Vagina (tissue), 2 donors: ENCODE measurements at regions not wholly inside any gene's neighbourhood (a gene's known extent, or its start where the extent isn't known, plus 50 kb on each side); places are given as distances from the start of the nearest gene placed in this dataset.

Source experiments
- DNase-seq, 2 donors: peaks; one replicate each; pipeline ENCODE4 v3.0.0-alpha.2; 2017; ENCODE audit errors: extremely low spot score in 2 of 2
- H3K27ac ChIP-seq: fragments of 200-600 bp; sonication (generic); one replicate; pipeline ENCODE4 v1.5.1; 2019
- H3K27me3 ChIP-seq: fragments of 200-600 bp; sonication (generic); one replicate; pipeline ENCODE4 v1.5.1; 2019
- H3K36me3 ChIP-seq, 2 donors: fragments of 200-600 bp; sonication (generic); one replicate each; pipeline ENCODE4 v1.5.1; 2017 to 2019
- H3K4me1 ChIP-seq: fragments of 200-600 bp; sonication (generic); one replicate; pipeline ENCODE4 v1.5.1; 2019
- H3K4me3 ChIP-seq, 2 donors: fragments of 200-600 bp; sonication (generic); 1 replicate in 1 of 2; 2 replicates in 1 of 2; pipeline ENCODE4 v1.5.1; 2016 to 2019
- H3K9me3 ChIP-seq: fragments of 200-600 bp; sonication (generic); one replicate; pipeline ENCODE4 v1.5.1; 2019
- CTCF ChIP-seq, 3 experiments: fragments of 450-650 bp in 2 of 3; fragments of 200-600 bp in 1 of 3; sonication (generic) in 1 of 3; IDR thresholded peaks; one replicate each; pipeline ENCODE4 v1.5.1; 2017 to 2019; ENCODE audit warnings: antibody characterized with exemption in 3 of 3, mild to moderate bottlenecking in 2 of 3, moderate library complexity in 2 of 3
- POLR2A ChIP-seq, 2 donors: fragments of 450-650 bp; IDR thresholded peaks; one replicate each; pipeline ENCODE4 v1.6.1; 2017; ENCODE audit warnings: antibody characterized with exemption in 2 of 2, mild to moderate bottlenecking in 2 of 2, moderate library complexity in 2 of 2
- POLR2AphosphoS5 ChIP-seq, 2 donors: sonication (generic); formaldehyde crosslinking; IDR thresholded peaks; one replicate each; pipeline ENCODE4 v1.9.0; 2017; ENCODE audit warnings: antibody characterized with exemption in 2 of 2, mild to moderate bottlenecking in 2 of 2, low read depth in 1 of 2; ENCODE audit not compliant: insufficient read depth in 1 of 2
- intact Hi-C: fragments of 100-400 bp; cut with DNase I; formaldehyde crosslinking; loops from one replicate; pipeline ENCODE4 v1.15.1; 2023

- no peaks in the 10 kb centered on the region for H3K27me3 ChIP-seq
- H3K4me1 ChIP-seq = peaks cover 17% of the 10 kb centered on the region
- H3K27ac ChIP-seq = no peak overlapping the region
- no peaks in the 10 kb centered on the region for H3K9me3 ChIP-seq
- no peak overlapping the region for H3K4me3 ChIP-seq
- H3K36me3 ChIP-seq = no peaks in the 10 kb centered on the region
- no peak for DNase-seq
- TF ChIP-seq CTCF (IDR thresholded peaks at IDR 0.05) = no peak
- no peak for TF ChIP-seq POLR2A (IDR thresholded peaks at IDR 0.05)
- TF ChIP-seq POLR2AphosphoS5 (IDR thresholded peaks at IDR 0.05; ENCODE audit: insufficient read depth in 1 of 2, low read depth in 1 of 2) = no peak
- intact Hi-C loops = no loop called here
Measured at GRCh38 chr3:187939891-187940290, 194.6 kb upstream of the BCL6 start.

GRCh38 chr3:187941135-187941847 lies 196.0 kb upstream of the BCL6 start:
- Histone ChIP-seq H3K27ac (no peak overlapping the region), H3K9me3 (no peaks in the 10 kb centered on the region), H3K27me3 (no peaks in the 10 kb centered on the region), H3K4me1 (peaks cover 29% of the 10 kb centered on the region), H3K36me3 (no peaks in the 10 kb centered on the region), H3K4me3 (no peak overlapping the region)
- intact Hi-C loops = no loop called here
- DNase-seq = no peak
- TF ChIP-seq CTCF (IDR thresholded peaks at IDR 0.05) = no peak
- TF ChIP-seq POLR2AphosphoS5 (IDR thresholded peaks at IDR 0.05; ENCODE audit: insufficient read depth in 1 of 2, low read depth in 1 of 2) = no peak
- TF ChIP-seq POLR2A (IDR thresholded peaks at IDR 0.05) = no peak

GRCh38 chr3:187941848-187942194 lies 196.6 kb upstream of the BCL6 start:
- Histone ChIP-seq H3K36me3 (no peaks in the 10 kb centered on the region), H3K9me3 (no peaks in the 10 kb centered on the region), H3K27ac (no peak overlapping the region), H3K4me1 (peaks cover 34% of the 10 kb centered on the region), H3K4me3 (no peak overlapping the region), H3K27me3 (no peaks in the 10 kb centered on the region)
- intact Hi-C loops = no loop called here
- no peak for DNase-seq
- TF ChIP-seq POLR2AphosphoS5 (IDR thresholded peaks at IDR 0.05; ENCODE audit: insufficient read depth in 1 of 2, low read depth in 1 of 2) (no peak), POLR2A (IDR thresholded peaks at IDR 0.05) (no peak)

DNA sequence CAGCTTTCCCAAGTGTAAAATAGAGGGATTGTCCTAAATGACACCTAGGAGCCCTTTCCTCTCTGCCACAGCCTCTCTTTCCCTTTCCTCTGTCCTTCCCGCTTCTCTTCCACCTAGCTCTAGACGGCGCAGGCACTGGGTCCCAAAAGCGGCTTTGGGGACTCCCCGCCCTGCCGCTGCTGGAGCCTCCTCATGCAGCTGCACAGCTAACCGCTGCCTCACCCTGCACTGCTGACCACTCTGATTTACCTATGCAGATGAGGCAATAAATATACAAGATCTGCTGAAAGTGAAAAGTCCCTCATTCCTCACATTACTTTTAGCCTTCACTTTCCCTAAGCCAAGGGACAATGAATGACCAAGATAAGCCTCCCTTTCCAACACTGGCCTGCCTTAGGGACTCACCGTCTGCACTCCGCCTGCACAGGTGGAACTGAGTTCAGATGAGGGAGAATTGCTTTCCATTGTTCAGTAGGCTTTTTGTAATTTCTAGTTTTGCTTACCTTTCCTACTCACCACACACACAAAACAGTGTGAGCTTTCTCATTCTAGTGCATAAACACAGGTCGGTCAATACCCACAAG lies 197.5 kb upstream of the BCL6 start:
- Histone ChIP-seq H3K27ac (no peak overlapping the region), H3K9me3 (no peaks in the 10 kb centered on the region), H3K36me3 (no peaks in the 10 kb centered on the region), H3K4me3 (no peak overlapping the region), H3K27me3 (no peaks in the 10 kb centered on the region), H3K4me1 (peaks cover 34% of the 10 kb centered on the region)
- TF ChIP-seq CTCF (IDR thresholded peaks at IDR 0.05) (no peak), POLR2AphosphoS5 (IDR thresholded peaks at IDR 0.05; ENCODE audit: insufficient read depth in 1 of 2, low read depth in 1 of 2) (no peak), POLR2A (IDR thresholded peaks at IDR 0.05) (no peak)
- DNase-seq = no peak
- intact Hi-C loops = no loop called here

DNA sequence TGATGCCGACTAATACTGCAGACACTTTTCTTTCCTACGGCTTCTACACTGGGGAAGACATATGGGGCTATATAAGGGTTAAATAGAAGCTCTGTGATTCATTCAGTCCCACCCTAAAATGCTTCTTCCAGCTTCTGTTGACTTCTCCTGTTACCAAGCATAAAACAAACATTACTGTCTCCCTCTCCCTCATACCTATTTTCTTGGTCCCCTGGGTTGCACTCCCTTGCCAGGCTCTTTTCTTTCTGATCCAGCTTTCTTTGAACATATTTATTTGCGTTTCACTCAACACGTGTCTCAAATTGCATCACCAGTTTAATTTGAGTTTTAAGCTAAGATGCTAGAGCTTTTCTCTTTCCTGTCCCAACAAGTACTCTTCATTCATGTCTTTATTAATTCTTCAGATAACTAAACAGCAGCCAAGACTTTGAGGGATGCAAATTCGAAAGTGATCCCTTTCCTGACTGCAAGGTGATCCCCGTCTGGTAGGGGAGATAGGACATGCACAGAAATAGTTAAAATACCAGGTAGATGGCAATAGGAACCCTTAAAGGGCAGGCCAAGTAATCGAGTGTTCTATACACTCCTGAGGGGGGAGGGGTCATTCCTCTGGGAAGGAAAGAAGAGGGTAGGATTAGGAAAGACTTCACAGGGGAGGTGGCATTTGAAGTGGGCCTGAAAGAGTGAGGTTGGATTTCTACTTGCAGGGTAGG lies 198.6 kb upstream of the BCL6 start:
- Histone ChIP-seq H3K27ac (no peak overlapping the region), H3K4me1 (peaks cover 34% of the 10 kb centered on the region), H3K4me3 (no peak overlapping the region), H3K9me3 (no peaks in the 10 kb centered on the region), H3K36me3 (no peaks in the 10 kb centered on the region), H3K27me3 (no peaks in the 10 kb centered on the region)
- intact Hi-C loops = no loop called here
- TF ChIP-seq CTCF (IDR thresholded peaks at IDR 0.05) (no peak), POLR2AphosphoS5 (IDR thresholded peaks at IDR 0.05; ENCODE audit: insufficient read depth in 1 of 2, low read depth in 1 of 2) (peak in 1 of 2 donors; percentile 46), POLR2A (IDR thresholded peaks at IDR 0.05) (no peak)
- DNase-seq = no peak
